Ascending aorta (tissue), 2 donors: ENCODE measurements at regions not wholly inside any gene's neighbourhood (a gene's known extent, or its start where the extent isn't known, plus 50 kb on each side); places are given as distances from the start of the nearest gene placed in this dataset.

Experiments used
- DNase-seq, 2 donors: peaks; one replicate each; pipeline ENCODE4 v3.0.0-alpha.2; 2019; ENCODE audit warnings: low spot score in 2 of 2
- H3K27ac ChIP-seq, 2 donors: fragments of 200-600 bp; sonication (generic); one replicate each; pipeline ENCODE4 v1.5.1; 2016 to 2017; ENCODE audit warnings: mild to moderate bottlenecking in 1 of 2
- H3K27me3 ChIP-seq: fragments of 200-600 bp; sonication (generic); one replicate; pipeline ENCODE4 v1.5.1; 2017
- H3K36me3 ChIP-seq, 2 donors: fragments of 200-600 bp; sonication (generic); one replicate each; pipeline ENCODE4 v1.5.1; 2016
- H3K4me1 ChIP-seq, 2 donors: fragments of 200-600 bp; sonication (generic); one replicate each; pipeline ENCODE4 v1.5.1; 2016 to 2017; ENCODE audit warnings: mild to moderate bottlenecking in 1 of 2
- H3K4me3 ChIP-seq, 2 donors: fragments of 200-600 bp; sonication (generic); one replicate each; pipeline ENCODE4 v1.5.1; 2016 to 2017; ENCODE audit warnings: mild to moderate bottlenecking in 1 of 2
- H3K9me3 ChIP-seq, 2 donors: fragments of 200-600 bp; sonication (generic); one replicate each; pipeline ENCODE4 v1.5.1; 2016
- CTCF ChIP-seq, 3 experiments: fragments of 200-600 bp in 2 of 3; fragments of 450-650 bp in 1 of 3; sonication (generic) in 2 of 3; IDR thresholded peaks; one replicate each; pipeline ENCODE4 v1.5.1; 2016 to 2019; ENCODE audit warnings: antibody characterized with exemption in 3 of 3, mild to moderate bottlenecking in 1 of 3, moderate library complexity in 1 of 3
- intact Hi-C: fragments of 100-400 bp; cut with DNase I; formaldehyde crosslinking; loops from one replicate; pipeline ENCODE4 v1.15.1; 2023

GRCh38 chr11:39174965-39175364 is 2284.5 kb downstream of the LRRC4C start:
- no peaks in the 10 kb centered on the region for H3K36me3 ChIP-seq
- H3K4me1 ChIP-seq, result no peaks in the 10 kb centered on the region
- H3K27me3 ChIP-seq, result no peaks in the 10 kb centered on the region
- H3K9me3 ChIP-seq, result no peaks in the 10 kb centered on the region
- no peak overlapping the region for H3K4me3 ChIP-seq
- no peak for TF ChIP-seq CTCF (IDR thresholded peaks at IDR 0.05)
- DNase-seq, result no peak
- intact Hi-C loops, result no loop called here
- no peak overlapping the region for H3K27ac ChIP-seq

GRCh38 chr11:39174196-39174595 is 2285.3 kb downstream of the LRRC4C start:
- Histone ChIP-seq H3K27me3 (no peaks in the 10 kb centered on the region), H3K9me3 (no peaks in the 10 kb centered on the region), H3K27ac (no peak overlapping the region), H3K4me1 (no peaks in the 10 kb centered on the region), H3K4me3 (no peak overlapping the region), H3K36me3 (no peaks in the 10 kb centered on the region)
- DNase-seq, result no peak
- no peak for TF ChIP-seq CTCF (IDR thresholded peaks at IDR 0.05)
- intact Hi-C loops, result no loop called here

- Histone ChIP-seq H3K27ac (no peak overlapping the region), H3K4me3 (no peak overlapping the region), H3K4me1 (no peaks in the 10 kb centered on the region), H3K9me3 (no peaks in the 10 kb centered on the region), H3K27me3 (no peaks in the 10 kb centered on the region), H3K36me3 (no peaks in the 10 kb centered on the region)
- intact Hi-C loops, result no loop called here
- no peak for TF ChIP-seq CTCF (IDR thresholded peaks at IDR 0.05)
- no peak for DNase-seq
Measured at GRCh38 chr11:39165021-39165420, 2294.4 kb downstream of the LRRC4C start.

- Histone ChIP-seq H3K4me3 (no peak overlapping the region), H3K36me3 (no peaks in the 10 kb centered on the region), H3K4me1 (no peaks in the 10 kb centered on the region), H3K9me3 (no peaks in the 10 kb centered on the region), H3K27me3 (no peaks in the 10 kb centered on the region), H3K27ac (no peak overlapping the region)
- DNase-seq, result no peak
- intact Hi-C loops, result no loop called here
- TF ChIP-seq CTCF (IDR thresholded peaks at IDR 0.05), result no peak
Measured at GRCh38 chr11:39149214-39149613, 2310.2 kb downstream of the LRRC4C start.

- no peak for TF ChIP-seq CTCF (IDR thresholded peaks at IDR 0.05)
- intact Hi-C loops, result no loop called here
- Histone ChIP-seq H3K27ac (no peak overlapping the region), H3K4me1 (no peaks in the 10 kb centered on the region), H3K27me3 (no peaks in the 10 kb centered on the region), H3K4me3 (no peak overlapping the region), H3K9me3 (no peaks in the 10 kb centered on the region), H3K36me3 (no peaks in the 10 kb centered on the region)
- DNase-seq, result no peak
Measured at GRCh38 chr11:39145346-39145745, 2314.1 kb downstream of the LRRC4C start.
